Mammary epithelial cell (primary cell): ENCODE measurements at regions not wholly inside any gene's neighbourhood (a gene's known extent, or its start where the extent isn't known, plus 50 kb on each side); places are given as distances from the start of the nearest gene placed in this dataset.
A peak's percentile ranks its signal among the peaks of the same experiment; 100 is the strongest.

Source experiments
- CTCF ChIP-seq, 2 donors: IDR thresholded peaks in 1 of 2; conservative IDR thresholded peaks in 1 of 2; 2 replicates each; pipeline ENCODE4 v1.5.1; 2011 to 2012; ENCODE audit warnings: inconsistent platforms in 2 of 2, low read length in 2 of 2, mild to moderate bottlenecking in 2 of 2, control low read depth in 1 of 2, low read depth in 1 of 2; ENCODE audit not compliant: insufficient read depth in 1 of 2; ENCODE audit errors: extremely low read depth in 1 of 2
- EZH2 ChIP-seq: IDR thresholded peaks from 2 replicates; pipeline ENCODE4 v1.6.1; 2012; ENCODE audit warnings: low read length, inconsistent platforms, borderline replicate concordance

- TF ChIP-seq CTCF (conservative IDR thresholded peaks at IDR 0.05 in 1 of 2, IDR thresholded peaks at IDR 0.05 in 1 of 2; ENCODE audit: extremely low read depth in 1 of 2, insufficient read depth in 1 of 2, low read depth in 1 of 2, low read length in 2 of 2) (peak; percentile 19 to 56), EZH2 (no peak)
Measured at GRCh38 chr4:91965166-91965565, 338.6 kb upstream of the GRID2 start.
